Activated B cell treated with CpG ODN at 0.5 μM for 24 hours (primary cell): ENCODE measurements at regions not wholly inside any gene's neighbourhood (a gene's known extent, or its start where the extent isn't known, plus 50 kb on each side); places are given as distances from the start of the nearest gene placed in this dataset.
"Not testable (repeated sequence)": the region's sequence is repeated elsewhere in the genome, so short reads cannot be mapped to it uniquely, and the experiment has no call there.

Experiments used
- ATAC-seq: fragments of 200-7000 bp; cut with Tn5 transposase; one replicate; pipeline ENCODE4 v1.10.0; 2021; ENCODE audit warnings: low read depth, mild to moderate bottlenecking, moderate library complexity
- CTCF ChIA-PET: fragments of 350-600 bp; sonication (Branson Sonifier 250); formaldehyde crosslinking; loops from one replicate; lab custom pipeline; 2021; ENCODE audit warnings: antibody characterized with exemption; lab: Charles Lee
- POLR2A ChIA-PET: fragments of 350-600 bp; sonication (Branson Sonifier 250); formaldehyde crosslinking; loops from one replicate; lab custom pipeline; 2021; ENCODE audit warnings: antibody characterized with exemption; lab: Charles Lee
- DNase-seq: peaks from one replicate; pipeline ENCODE4 v3.0.0; 2022
- H3K27ac Mint-ChIP-seq: one replicate; pipeline ENCODE4 v1.8.0; 2020; ENCODE audit warnings: mixed read lengths
- H3K27me3 Mint-ChIP-seq: one replicate; pipeline ENCODE4 v1.8.0; 2021; ENCODE audit warnings: mixed read lengths
- H3K36me3 Mint-ChIP-seq: one replicate; pipeline ENCODE4 v1.8.0; 2021; ENCODE audit warnings: low read depth, mixed read lengths
- H3K4me1 Mint-ChIP-seq: one replicate; pipeline ENCODE4 v1.8.0; 2021; ENCODE audit warnings: mixed read lengths
- H3K4me3 Mint-ChIP-seq: one replicate; pipeline ENCODE4 v1.8.0; 2020; ENCODE audit warnings: mild to moderate bottlenecking, mixed read lengths
- H3K9me3 Mint-ChIP-seq: one replicate; pipeline ENCODE4 v1.8.0; 2020; ENCODE audit warnings: mixed read lengths
- intact Hi-C: fragments of 100-400 bp; cut with micrococcal nuclease; formaldehyde crosslinking; loops from one replicate; pipeline ENCODE4 v1.15.1; 2024
- TF ChIP-seq, protein P1 (sequence below): fragments of 200-600 bp; IDR thresholded peaks from one replicate; pipeline ENCODE4 v1.8.0; 2022; ENCODE audit warnings: antibody characterized with exemption, mild to moderate bottlenecking

DNA sequence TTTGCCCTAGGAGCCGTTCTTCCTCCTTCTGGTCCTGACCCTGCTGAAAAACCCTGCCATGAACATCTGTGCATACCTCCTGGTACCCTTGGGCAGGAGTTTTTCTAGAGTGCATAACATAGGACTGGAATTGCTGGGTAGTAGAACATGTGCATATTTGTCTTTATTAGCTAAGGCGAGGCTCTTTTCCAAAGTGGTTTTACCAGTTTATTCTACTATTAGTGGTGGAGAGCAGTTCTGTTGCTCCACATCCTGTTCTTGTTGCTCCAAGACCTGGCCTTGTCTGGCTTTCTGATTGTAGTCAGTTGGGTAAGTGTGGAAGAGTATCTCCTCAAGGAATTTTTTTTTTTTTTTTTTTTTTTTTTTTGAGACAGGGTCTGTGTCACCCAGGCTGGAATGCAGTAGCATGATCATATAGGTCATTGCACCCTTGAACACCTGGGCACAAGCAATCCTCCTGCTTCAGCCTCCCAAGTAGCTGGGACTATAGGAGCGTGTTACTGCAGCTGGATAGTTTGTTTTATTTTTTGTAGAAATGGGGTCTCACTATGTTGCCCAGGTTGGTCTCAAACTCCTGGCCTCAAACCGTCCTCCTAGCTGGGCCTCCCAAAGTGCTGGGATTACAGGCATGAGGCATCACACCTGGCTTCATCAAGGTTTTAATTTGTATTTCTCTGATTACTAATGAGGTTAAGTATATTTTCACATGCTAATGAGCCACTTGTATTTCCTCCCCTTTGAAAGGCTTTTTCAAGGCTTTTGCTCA, 85.2 kb downstream of the SPRY4 start:
- no peak for ATAC-seq
- Mint-ChIP-seq H3K27me3 (peaks cover 10% of the 10 kb centered on the region), H3K9me3 (peaks cover 3% of the 10 kb centered on the region), H3K36me3 (no peaks in the 10 kb centered on the region), H3K27ac (no peak overlapping the region), H3K4me3 (no peak overlapping the region), H3K4me1 (no peaks in the 10 kb centered on the region)
- TF ChIP-seq, protein P1, sequence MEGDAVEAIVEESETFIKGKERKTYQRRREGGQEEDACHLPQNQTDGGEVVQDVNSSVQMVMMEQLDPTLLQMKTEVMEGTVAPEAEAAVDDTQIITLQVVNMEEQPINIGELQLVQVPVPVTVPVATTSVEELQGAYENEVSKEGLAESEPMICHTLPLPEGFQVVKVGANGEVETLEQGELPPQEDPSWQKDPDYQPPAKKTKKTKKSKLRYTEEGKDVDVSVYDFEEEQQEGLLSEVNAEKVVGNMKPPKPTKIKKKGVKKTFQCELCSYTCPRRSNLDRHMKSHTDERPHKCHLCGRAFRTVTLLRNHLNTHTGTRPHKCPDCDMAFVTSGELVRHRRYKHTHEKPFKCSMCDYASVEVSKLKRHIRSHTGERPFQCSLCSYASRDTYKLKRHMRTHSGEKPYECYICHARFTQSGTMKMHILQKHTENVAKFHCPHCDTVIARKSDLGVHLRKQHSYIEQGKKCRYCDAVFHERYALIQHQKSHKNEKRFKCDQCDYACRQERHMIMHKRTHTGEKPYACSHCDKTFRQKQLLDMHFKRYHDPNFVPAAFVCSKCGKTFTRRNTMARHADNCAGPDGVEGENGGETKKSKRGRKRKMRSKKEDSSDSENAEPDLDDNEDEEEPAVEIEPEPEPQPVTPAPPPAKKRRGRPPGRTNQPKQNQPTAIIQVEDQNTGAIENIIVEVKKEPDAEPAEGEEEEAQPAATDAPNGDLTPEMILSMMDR: no peak
- CTCF ChIA-PET: no interaction called here
- intact Hi-C loops: no loop called here
- POLR2A ChIA-PET: no interaction called here
- no peak for DNase-seq

- TF ChIP-seq, protein P1: no peak
- Mint-ChIP-seq H3K27ac (no peak overlapping the region), H3K27me3 (peaks cover 18% of the 10 kb centered on the region), H3K4me1 (no peaks in the 10 kb centered on the region), H3K4me3 (no peak overlapping the region), H3K36me3 (no peaks in the 10 kb centered on the region), H3K9me3 (no peaks in the 10 kb centered on the region)
- ATAC-seq: no peak
- no peak for DNase-seq
- CTCF ChIA-PET: no interaction called here
- intact Hi-C loops: no loop called here
- POLR2A ChIA-PET: no interaction called here
Observed at GRCh38 chr5:142237707-142238106, 87.1 kb downstream of the SPRY4 start.

DNA sequence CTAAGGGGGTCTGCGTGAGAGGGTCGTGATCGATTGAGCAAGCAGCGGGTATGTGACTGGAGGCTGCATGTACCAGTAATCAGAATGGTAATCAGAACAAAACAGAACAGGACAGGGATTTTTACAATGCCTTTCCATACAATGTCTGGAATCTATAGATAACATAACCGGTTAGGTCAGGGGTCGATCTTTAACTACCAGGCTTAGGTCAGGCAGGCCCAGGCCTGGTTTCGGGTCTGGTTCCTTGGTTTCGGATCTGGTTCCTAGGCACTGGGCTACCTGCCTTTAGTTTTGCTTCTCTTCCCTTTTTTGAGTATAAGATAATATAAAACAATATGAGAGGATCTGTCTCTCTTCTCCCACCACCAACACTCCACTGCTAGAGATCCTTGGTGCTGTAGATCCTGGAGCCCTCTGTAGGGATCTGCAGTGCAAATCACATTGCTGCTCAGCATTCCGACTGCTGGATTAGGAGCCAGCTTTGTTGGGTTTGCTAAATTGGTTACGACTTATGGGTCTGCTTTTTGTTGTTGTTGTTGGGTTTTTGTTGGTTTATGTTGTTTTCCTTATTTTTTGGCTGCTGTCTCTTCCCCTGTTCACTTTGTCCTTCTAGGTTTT, 88.0 kb downstream of the SPRY4 start:
- H3K27me3 Mint-ChIP-seq: peaks cover 18% of the 10 kb centered on the region
- ATAC-seq, H3K27ac Mint-ChIP-seq: not testable (repeated sequence)

DNA sequence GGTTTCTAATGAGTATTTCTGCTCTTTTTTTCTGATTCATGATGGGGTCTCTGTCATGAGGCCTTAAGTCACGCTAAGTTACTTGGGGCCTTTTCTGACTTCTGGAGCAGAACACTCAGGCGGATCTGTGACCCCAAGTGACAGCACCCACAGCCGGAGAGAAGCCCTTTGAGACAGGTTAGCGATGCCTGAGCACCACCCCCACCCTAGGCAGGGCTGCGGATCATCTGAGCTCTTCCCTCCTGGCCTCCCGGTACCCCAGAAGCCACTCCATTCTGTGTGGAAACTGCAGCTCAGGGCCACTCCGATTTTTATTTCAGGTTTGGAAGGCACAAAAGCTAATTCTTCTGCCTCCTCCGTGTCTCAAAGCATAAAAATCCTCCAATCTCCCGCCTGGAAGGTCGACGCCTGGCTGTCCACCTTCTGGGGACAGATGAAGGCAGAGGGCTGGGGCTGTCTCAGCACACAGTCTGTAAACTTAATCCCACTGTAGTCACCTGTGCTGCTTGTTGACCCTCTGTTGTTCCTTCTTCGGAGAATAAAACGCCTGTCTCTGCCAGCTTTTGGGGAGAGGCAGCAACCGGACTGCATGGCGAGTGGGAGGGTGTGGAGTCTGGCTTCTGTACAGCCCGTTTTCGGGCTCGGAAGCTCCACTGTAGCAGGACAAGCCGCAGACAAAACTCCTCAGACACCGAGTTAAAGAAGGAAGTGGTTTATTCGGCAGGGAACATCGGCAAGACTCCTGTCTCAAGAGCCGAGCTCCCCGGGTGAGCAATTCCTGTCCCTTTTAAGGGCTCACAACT, 88.8 kb downstream of the SPRY4 start:
- no peak for ATAC-seq
- no peak for DNase-seq
- TF ChIP-seq, protein P1: no peak
- no peak overlapping the region for H3K4me3 Mint-ChIP-seq
- peaks cover 22% of the 10 kb centered on the region for H3K27me3 Mint-ChIP-seq
- ChIA-PET POLR2A (no interaction called here), CTCF (no interaction called here)
- no peaks in the 10 kb centered on the region for H3K4me1 Mint-ChIP-seq
- intact Hi-C loops: no loop called here
- no peaks in the 10 kb centered on the region for H3K36me3 Mint-ChIP-seq
- no peaks in the 10 kb centered on the region for H3K9me3 Mint-ChIP-seq
- H3K27ac Mint-ChIP-seq: no peak overlapping the region

More for the DNA sequence above, 88.0 kb downstream of the SPRY4 start:
- POLR2A ChIA-PET, H3K4me3 Mint-ChIP-seq, CTCF ChIA-PET, H3K9me3 Mint-ChIP-seq, H3K4me1 Mint-ChIP-seq, intact Hi-C loops, DNase-seq, H3K36me3 Mint-ChIP-seq: not testable (repeated sequence)

DNA sequence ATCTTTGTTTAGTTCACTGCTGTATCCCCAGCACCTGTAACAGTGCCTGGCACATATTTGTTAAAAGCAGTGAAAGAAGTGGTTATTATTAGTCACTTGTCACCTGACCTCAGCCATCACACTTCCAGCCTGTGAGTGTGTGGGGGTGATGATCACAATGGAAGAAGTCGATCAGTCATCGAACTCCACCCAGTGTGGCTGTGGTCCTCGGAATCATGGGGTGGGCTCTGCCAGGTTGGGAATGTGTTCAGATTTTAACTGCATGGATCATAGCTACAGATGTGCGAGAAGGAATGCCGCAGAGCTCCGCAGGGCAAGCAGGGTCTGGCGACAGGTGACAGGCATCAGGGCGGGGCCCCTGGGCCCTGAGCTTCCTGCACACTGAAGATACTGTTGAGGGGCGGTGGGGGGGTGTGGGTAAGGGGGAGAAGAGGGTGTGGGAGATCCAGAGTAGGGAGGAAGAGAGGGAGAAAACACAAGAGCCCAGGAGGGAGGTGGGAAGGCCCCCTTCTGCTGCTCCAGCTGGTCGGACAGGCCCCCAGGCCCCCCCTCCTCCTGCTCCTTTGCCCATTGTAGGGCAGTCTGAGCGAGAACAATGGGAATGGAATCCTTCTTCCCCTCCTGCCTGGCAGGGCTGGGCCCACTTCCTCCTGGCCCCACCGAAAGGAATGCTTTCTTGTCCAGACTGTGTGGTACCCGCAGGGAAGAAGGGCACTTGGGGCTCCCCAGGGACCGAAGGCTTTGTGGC, 89.6 kb downstream of the SPRY4 start:
- DNase-seq (no peak), ATAC-seq (no peak)
- intact Hi-C loops: no loop called here
- H3K27ac Mint-ChIP-seq: no peak overlapping the region
- no peaks in the 10 kb centered on the region for H3K36me3 Mint-ChIP-seq
- no peaks in the 10 kb centered on the region for H3K4me1 Mint-ChIP-seq
- ChIA-PET CTCF (no interaction called here), POLR2A (no interaction called here)
- no peak overlapping the region for H3K4me3 Mint-ChIP-seq
- TF ChIP-seq, protein P1: no peak
- H3K27me3 Mint-ChIP-seq: peaks cover 22% of the 10 kb centered on the region
- H3K9me3 Mint-ChIP-seq: no peaks in the 10 kb centered on the region
